Central memory CD8-positive, alpha-beta T cell (primary cell): ENCODE measurements at regions not wholly inside any gene's neighbourhood (a gene's known extent, or its start where the extent isn't known, plus 50 kb on each side); places are given as distances from the start of the nearest gene placed in this dataset.
"Not testable (repeated sequence)": the region's sequence is repeated elsewhere in the genome, so short reads cannot be mapped to it uniquely, and the experiment has no call there.

Source experiments
- ATAC-seq: fragments of 150-1000 bp; cut with Tn5 transposase; replicated peaks from 2 replicates; pipeline ENCODE4 v1.10.0; 2022; ENCODE audit warnings: mild to moderate bottlenecking, moderate FRiP score, moderate number of reproducible peaks; ENCODE audit not compliant: poor library complexity, severe bottlenecking; ENCODE audit errors: extremely low read depth
- DNase-seq, 2 donors: peaks; one replicate each; pipeline ENCODE4 v3.0.0; 2021; ENCODE audit warnings: low spot score in 2 of 2
- H3K27ac Mint-ChIP-seq: one replicate; pipeline ENCODE4 v1.8.0; 2022; ENCODE audit warnings: low read depth, mild to moderate bottlenecking, moderate library complexity, mixed read lengths
- H3K27me3 Mint-ChIP-seq: one replicate; pipeline ENCODE4 v1.8.0; 2022; ENCODE audit warnings: mixed read lengths
- H3K36me3 Mint-ChIP-seq: one replicate; pipeline ENCODE4 v1.8.0; 2022; ENCODE audit warnings: mild to moderate bottlenecking, moderate library complexity, mixed read lengths; ENCODE audit not compliant: insufficient read depth
- H3K4me1 Mint-ChIP-seq: one replicate; pipeline ENCODE4 v1.8.0; 2022; ENCODE audit warnings: mixed read lengths
- H3K4me3 Mint-ChIP-seq: one replicate; pipeline ENCODE4 v1.8.0; 2022; ENCODE audit warnings: mild to moderate bottlenecking, moderate library complexity, mixed read lengths
- H3K9me3 Mint-ChIP-seq: one replicate; pipeline ENCODE4 v1.8.0; 2022; ENCODE audit warnings: mixed read lengths

- no peak overlapping the region for H3K4me3 Mint-ChIP-seq
- DNase-seq (no peak), ATAC-seq (no peak)
- no peaks in the 10 kb centered on the region for H3K36me3 Mint-ChIP-seq
- H3K27me3 Mint-ChIP-seq: no peaks in the 10 kb centered on the region
- H3K4me1 Mint-ChIP-seq: no peaks in the 10 kb centered on the region
- no peak overlapping the region for H3K27ac Mint-ChIP-seq
- H3K9me3 Mint-ChIP-seq: no peaks in the 10 kb centered on the region
Measured at GRCh38 chr4:125573786-125574185, 259.0 kb downstream of the FAT4 start.

GRCh38 chr4:125582302-125582701 lies 267.5 kb downstream of the FAT4 start:
- Mint-ChIP-seq H3K27me3 (no peaks in the 10 kb centered on the region), H3K36me3 (no peaks in the 10 kb centered on the region), H3K4me3 (no peak overlapping the region), H3K9me3 (peaks cover 13% of the 10 kb centered on the region), H3K4me1 (no peaks in the 10 kb centered on the region), H3K27ac (no peak overlapping the region)
- no peak for DNase-seq
- no peak for ATAC-seq

GRCh38 chr4:125590158-125590557 lies 275.4 kb downstream of the FAT4 start:
- Mint-ChIP-seq H3K4me1 (no peaks in the 10 kb centered on the region), H3K27me3 (no peaks in the 10 kb centered on the region), H3K9me3 (peaks cover 9% of the 10 kb centered on the region), H3K27ac (no peak overlapping the region), H3K36me3 (no peaks in the 10 kb centered on the region), H3K4me3 (no peak overlapping the region)
- no peak for DNase-seq
- no peak for ATAC-seq

- H3K9me3 Mint-ChIP-seq: peaks cover 6% of the 10 kb centered on the region
- no peaks in the 10 kb centered on the region for H3K36me3 Mint-ChIP-seq
- H3K4me3 Mint-ChIP-seq: no peak overlapping the region
- H3K27me3 Mint-ChIP-seq: no peaks in the 10 kb centered on the region
- DNase-seq: no peak
- H3K27ac Mint-ChIP-seq: no peak overlapping the region
- ATAC-seq: no peak
- no peaks in the 10 kb centered on the region for H3K4me1 Mint-ChIP-seq
Measured at GRCh38 chr4:125591290-125591689, 276.5 kb downstream of the FAT4 start.

GRCh38 chr4:125594056-125594602 lies 279.4 kb downstream of the FAT4 start:
- peaks cover 6% of the 10 kb centered on the region for H3K9me3 Mint-ChIP-seq
- H3K4me1 Mint-ChIP-seq: no peaks in the 10 kb centered on the region
- no peaks in the 10 kb centered on the region for H3K36me3 Mint-ChIP-seq
- no peak overlapping the region for H3K4me3 Mint-ChIP-seq
- ATAC-seq (no peak), DNase-seq (no peak)
- no peaks in the 10 kb centered on the region for H3K27me3 Mint-ChIP-seq
- H3K27ac Mint-ChIP-seq: no peak overlapping the region

- not testable (repeated sequence) for ATAC-seq, DNase-seq, H3K27me3 Mint-ChIP-seq, H3K27ac Mint-ChIP-seq, H3K9me3 Mint-ChIP-seq, H3K4me3 Mint-ChIP-seq, H3K36me3 Mint-ChIP-seq, H3K4me1 Mint-ChIP-seq
Measured at GRCh38 chr4:125605926-125606325, 291.2 kb downstream of the FAT4 start.

- Mint-ChIP-seq H3K27ac (no peak overlapping the region), H3K9me3 (peaks cover 5% of the 10 kb centered on the region), H3K27me3 (no peaks in the 10 kb centered on the region), H3K36me3 (no peaks in the 10 kb centered on the region), H3K4me3 (no peak overlapping the region), H3K4me1 (no peaks in the 10 kb centered on the region)
- no peak for DNase-seq
- ATAC-seq: no peak
Measured at GRCh38 chr4:125620066-125620860, 305.5 kb downstream of the FAT4 start.

- Mint-ChIP-seq H3K36me3 (peaks cover 1% of the 10 kb centered on the region), H3K4me1 (no peaks in the 10 kb centered on the region), H3K4me3 (no peak overlapping the region), H3K27ac (no peak overlapping the region), H3K9me3 (peaks cover 5% of the 10 kb centered on the region), H3K27me3 (no peaks in the 10 kb centered on the region)
- ATAC-seq (no peak), DNase-seq (no peak)
Measured at GRCh38 chr4:125624951-125625350, 310.2 kb downstream of the FAT4 start.

- Mint-ChIP-seq H3K4me1 (no peaks in the 10 kb centered on the region), H3K27me3 (no peaks in the 10 kb centered on the region), H3K9me3 (peaks cover 5% of the 10 kb centered on the region), H3K36me3 (peaks cover 1% of the 10 kb centered on the region), H3K4me3 (no peak overlapping the region), H3K27ac (no peak overlapping the region)
- DNase-seq (no peak), ATAC-seq (no peak)
Measured at GRCh38 chr4:125626946-125627345, 312.2 kb downstream of the FAT4 start.

- H3K27ac Mint-ChIP-seq: no peak overlapping the region
- no peak for DNase-seq
- ATAC-seq: no peak
- no peaks in the 10 kb centered on the region for H3K4me1 Mint-ChIP-seq
- H3K36me3 Mint-ChIP-seq: no peaks in the 10 kb centered on the region
- H3K4me3 Mint-ChIP-seq: no peak overlapping the region
- H3K27me3 Mint-ChIP-seq: no peaks in the 10 kb centered on the region
- peaks cover 21% of the 10 kb centered on the region for H3K9me3 Mint-ChIP-seq
Measured at GRCh38 chr4:125639182-125639621, 324.4 kb downstream of the FAT4 start.

GRCh38 chr4:125641611-125642010 lies 326.9 kb downstream of the FAT4 start:
- peaks cover 21% of the 10 kb centered on the region for H3K9me3 Mint-ChIP-seq
- no peaks in the 10 kb centered on the region for H3K27me3 Mint-ChIP-seq
- no peak for DNase-seq
- no peak overlapping the region for H3K27ac Mint-ChIP-seq
- H3K4me3 Mint-ChIP-seq: no peak overlapping the region
- H3K4me1 Mint-ChIP-seq: no peaks in the 10 kb centered on the region
- no peaks in the 10 kb centered on the region for H3K36me3 Mint-ChIP-seq
- ATAC-seq: no peak

- Mint-ChIP-seq H3K4me1 (no peaks in the 10 kb centered on the region), H3K27ac (no peak overlapping the region)
Measured at GRCh38 chr4:125642645-125643044, 327.9 kb downstream of the FAT4 start.

GRCh38 chr4:125649452-125649851 lies 334.7 kb downstream of the FAT4 start:
- no peak for ATAC-seq
- Mint-ChIP-seq H3K36me3 (no peaks in the 10 kb centered on the region), H3K4me3 (no peak overlapping the region), H3K9me3 (no peaks in the 10 kb centered on the region), H3K27me3 (no peaks in the 10 kb centered on the region), H3K4me1 (no peaks in the 10 kb centered on the region), H3K27ac (no peak overlapping the region)
- DNase-seq: no peak

More at GRCh38 chr4:125642645-125643044, 327.9 kb downstream of the FAT4 start:
- DNase-seq: no peak
- no peak overlapping the region for H3K4me3 Mint-ChIP-seq
- H3K27me3 Mint-ChIP-seq: no peaks in the 10 kb centered on the region
- no peak for ATAC-seq
- H3K9me3 Mint-ChIP-seq: peaks cover 20% of the 10 kb centered on the region
- H3K36me3 Mint-ChIP-seq: no peaks in the 10 kb centered on the region
